Fibroblast of lung (primary cell): ENCODE measurements at regions not wholly inside any gene's neighbourhood (a gene's known extent, or its start where the extent isn't known, plus 50 kb on each side); places are given as distances from the start of the nearest gene placed in this dataset.

Experiments used
- DNase-seq, 2 donors: peaks; one replicate each; pipeline versions ENCODE4 v3.0.0 to v3.0.0-alpha.2; 2010; ENCODE audit warnings: low read depth in 2 of 2
- H2AFZ ChIP-seq: 2 replicates; pipeline ENCODE4 v1.5.1; 2012; ENCODE audit warnings: low read length, control low read depth, inconsistent platforms
- H3K27ac ChIP-seq: 2 replicates; pipeline ENCODE4 v1.5.1; 2011; ENCODE audit warnings: low read length, control low read depth; ENCODE audit not compliant: insufficient read depth
- H3K27me3 ChIP-seq: 2 replicates; pipeline ENCODE4 v1.5.1; 2011; ENCODE audit warnings: mild to moderate bottlenecking, low read length; ENCODE audit not compliant: control insufficient read depth, insufficient read depth
- H3K36me3 ChIP-seq: 2 replicates; pipeline ENCODE4 v1.5.1; 2011; ENCODE audit warnings: low read length; ENCODE audit not compliant: control insufficient read depth, insufficient read depth
- H3K4me1 ChIP-seq: 2 replicates; pipeline ENCODE4 v1.5.1; 2011; ENCODE audit warnings: low read length; ENCODE audit not compliant: control insufficient read depth, insufficient read depth; ENCODE audit errors: extremely low read depth
- H3K4me2 ChIP-seq: 2 replicates; pipeline ENCODE4 v1.5.1; 2011; ENCODE audit warnings: low read length, control low read depth; ENCODE audit not compliant: insufficient read depth; ENCODE audit errors: extremely low read depth
- H3K4me3 ChIP-seq, 4 experiments: fragments of 200-600 bp in 1 of 4; sonication (generic) in 1 of 4; replicated peaks in 1 of 4; 2 replicates each; pipeline ENCODE4 v1.5.1; 2011 to 2016; ENCODE audit warnings: low read length in 4 of 4, low read depth in 3 of 4, mild to moderate bottlenecking in 3 of 4, control low read depth in 2 of 4, inconsistent platforms in 1 of 4, mixed read lengths in 1 of 4; ENCODE audit not compliant: insufficient read depth in 1 of 4; ENCODE audit errors: control extremely low read depth in 1 of 4
- H3K79me2 ChIP-seq: 2 replicates; pipeline ENCODE4 v1.5.1; 2012; ENCODE audit warnings: mild to moderate bottlenecking, low read length, inconsistent platforms; ENCODE audit not compliant: control insufficient read depth, insufficient read depth
- H3K9ac ChIP-seq: 2 replicates; pipeline ENCODE4 v1.5.1; 2011; ENCODE audit warnings: mild to moderate bottlenecking, low read length, control low read depth; ENCODE audit not compliant: insufficient read depth
- H3K9me3 ChIP-seq: 2 replicates; pipeline ENCODE4 v1.5.1; 2012; ENCODE audit warnings: low read depth, low read length; ENCODE audit not compliant: control insufficient read depth, insufficient read depth
- H4K20me1 ChIP-seq: 2 replicates; pipeline ENCODE4 v1.5.1; 2011; ENCODE audit warnings: low read length; ENCODE audit not compliant: control insufficient read depth, insufficient read depth; ENCODE audit errors: extremely low read depth
- CTCF ChIP-seq, 2 donors: IDR thresholded peaks in 1 of 2; conservative IDR thresholded peaks in 1 of 2; 1 replicate in 1 of 2; 2 replicates in 1 of 2; pipeline ENCODE4 v1.5.1; 2011 to 2012; ENCODE audit warnings: low read length in 2 of 2, control low read depth in 1 of 2, inconsistent platforms in 1 of 2, low read depth in 1 of 2, mild to moderate bottlenecking in 1 of 2
- EZH2 ChIP-seq: IDR thresholded peaks from 2 replicates; pipeline ENCODE4 v1.5.1; 2012; ENCODE audit warnings: low read length, control low read depth, mild to moderate bottlenecking; ENCODE audit errors: missing control alignments

GRCh38 chr4:19819737-19820136 is 432.0 kb upstream of the SLIT2 start:
- Histone ChIP-seq H3K27me3 (no peaks in the 10 kb centered on the region), H3K9ac (no peak overlapping the region), H3K27ac (no peak overlapping the region), H3K4me3 (no peak overlapping the region), H3K36me3 (no peaks in the 10 kb centered on the region), H3K9me3 (no peaks in the 10 kb centered on the region), H3K4me2 (no peak overlapping the region), H2AFZ (no peak overlapping the region), H3K4me1 (no peaks in the 10 kb centered on the region), H3K79me2 (no peaks in the 10 kb centered on the region), H4K20me1 (no peaks in the 10 kb centered on the region)
- DNase-seq: no peak
- TF ChIP-seq EZH2: no peak
- no peak for TF ChIP-seq CTCF (conservative IDR thresholded peaks at IDR 0.05 in 1 of 2, IDR thresholded peaks at IDR 0.05 in 1 of 2; ENCODE audit: low read depth in 1 of 2, low read length in 2 of 2)

GRCh38 chr4:19809989-19810388 is 441.7 kb upstream of the SLIT2 start:
- H3K4me3 ChIP-seq: no peak overlapping the region
- H3K4me2 ChIP-seq: no peak overlapping the region
- no peak overlapping the region for H2AFZ ChIP-seq
- H3K27ac ChIP-seq: no peak overlapping the region
- no peaks in the 10 kb centered on the region for H3K79me2 ChIP-seq
- H4K20me1 ChIP-seq: no peaks in the 10 kb centered on the region
- no peaks in the 10 kb centered on the region for H3K27me3 ChIP-seq
- peak in 1 of 2 donors; percentile 27 for DNase-seq
- H3K4me1 ChIP-seq: no peaks in the 10 kb centered on the region
- no peaks in the 10 kb centered on the region for H3K36me3 ChIP-seq
- no peaks in the 10 kb centered on the region for H3K9me3 ChIP-seq
- TF ChIP-seq EZH2: no peak
- TF ChIP-seq CTCF (conservative IDR thresholded peaks at IDR 0.05 in 1 of 2, IDR thresholded peaks at IDR 0.05 in 1 of 2; ENCODE audit: low read depth in 1 of 2, low read length in 2 of 2): no peak
- H3K9ac ChIP-seq: no peak overlapping the region

- H2AFZ ChIP-seq: no peak overlapping the region
- no peak overlapping the region for H3K27ac ChIP-seq
- TF ChIP-seq EZH2 (no peak), CTCF (conservative IDR thresholded peaks at IDR 0.05 in 1 of 2, IDR thresholded peaks at IDR 0.05 in 1 of 2; ENCODE audit: low read depth in 1 of 2, low read length in 2 of 2) (no peak)
- no peaks in the 10 kb centered on the region for H3K36me3 ChIP-seq
- H3K4me1 ChIP-seq: no peaks in the 10 kb centered on the region
- no peaks in the 10 kb centered on the region for H3K79me2 ChIP-seq
- H3K27me3 ChIP-seq: no peaks in the 10 kb centered on the region
- H3K9me3 ChIP-seq: no peaks in the 10 kb centered on the region
- no peak overlapping the region for H3K4me3 ChIP-seq
- no peaks in the 10 kb centered on the region for H4K20me1 ChIP-seq
- DNase-seq: peak; percentile 50 to 81
- H3K9ac ChIP-seq: no peak overlapping the region
- no peak overlapping the region for H3K4me2 ChIP-seq
Measured at GRCh38 chr4:19807505-19807904, 444.2 kb upstream of the SLIT2 start.
